SU-DHL-6 (cell line): ENCODE measurements at regions not wholly inside any gene's neighbourhood (a gene's known extent, or its start where the extent isn't known, plus 50 kb on each side); places are given as distances from the start of the nearest gene placed in this dataset.

ENCODE experiments used
- H2AFZ ChIP-seq: fragments of 200-600 bp; sonication (generic); 2 replicates; pipeline ENCODE4 v1.6.1; 2014; ENCODE audit warnings: low read depth, mild to moderate bottlenecking, moderate library complexity, mixed read lengths, antibody characterized with exemption, low read length; ENCODE audit not compliant: severe bottlenecking
- H3F3A ChIP-seq: fragments of 200-600 bp; shearing (Covaris generic); 2 replicates; pipeline ENCODE4 v1.6.0; 2016; ENCODE audit warnings: antibody characterized with exemption, mild to moderate bottlenecking; ENCODE audit not compliant: insufficient read depth
- H3K27ac ChIP-seq: fragments of 200-600 bp; sonication (generic); 2 replicates; pipeline ENCODE4 v1.5.1; 2016; ENCODE audit warnings: low read depth, mild to moderate bottlenecking, low read length, moderate library complexity, mixed read lengths
- H3K27me3 ChIP-seq: fragments of 200-600 bp; sonication (generic), shearing (Covaris generic); 2 replicates; pipeline ENCODE4 v1.6.0; 2014; ENCODE audit warnings: mild to moderate bottlenecking, low read length
- H3K36me3 ChIP-seq: fragments of 200-600 bp; sonication (generic); 2 replicates; pipeline ENCODE4 v1.6.1; 2014; ENCODE audit warnings: mild to moderate bottlenecking, low read length, mixed read lengths
- H3K4me2 ChIP-seq: fragments of 300-600, 200-600 bp; shearing (Covaris generic), sonication (generic); 2 replicates; pipeline ENCODE4 v1.6.0; 2014; ENCODE audit warnings: low read length, low read depth, mild to moderate bottlenecking; ENCODE audit not compliant: poor library complexity, severe bottlenecking
- H3K4me3 ChIP-seq: fragments of 200-600 bp; sonication (generic); 2 replicates; pipeline ENCODE4 v1.5.1; 2014; ENCODE audit warnings: antibody characterized with exemption, low read length, mild to moderate bottlenecking, mixed read lengths; ENCODE audit not compliant: insufficient read depth, poor library complexity, severe bottlenecking
- H3K79me2 ChIP-seq: fragments of 200-600 bp; sonication (generic); 2 replicates; pipeline ENCODE4 v1.6.1; 2014; ENCODE audit warnings: mild to moderate bottlenecking, low read length, moderate library complexity; ENCODE audit not compliant: insufficient read depth
- H3K9ac ChIP-seq: fragments of 200-600 bp; sonication (generic); 2 replicates; pipeline ENCODE4 v1.7.0; 2014; ENCODE audit warnings: mild to moderate bottlenecking, low read length
- H3K9me2 ChIP-seq: fragments of 200-600 bp; sonication (generic); replicated peaks from 2 replicates; pipeline ENCODE4 v1.6.1; 2014; ENCODE audit warnings: low read length; ENCODE audit not compliant: insufficient read depth
- H3K9me3 ChIP-seq: fragments of 200-600 bp; sonication (generic); 2 replicates; pipeline ENCODE4 v1.6.1; 2014; ENCODE audit warnings: low read length, mixed read lengths; ENCODE audit not compliant: insufficient read depth
- H4K20me1 ChIP-seq: fragments of 200-600 bp; sonication (generic); 2 replicates; pipeline ENCODE4 v1.6.1; 2014; ENCODE audit warnings: low read depth, mild to moderate bottlenecking, antibody characterized with exemption, low read length, moderate library complexity, mixed read lengths
- EZH2phosphoT487 ChIP-seq: fragments of 200-600 bp; sonication (generic), shearing (Covaris generic); conservative IDR thresholded peaks from 2 replicates; pipeline ENCODE4 v1.6.1; 2018; ENCODE audit warnings: mild to moderate bottlenecking, antibody characterized with exemption, low read length, moderate library complexity, mixed read lengths
- TF ChIP-seq, protein P1 (sequence below): fragments of 200-600 bp; sonication (generic); IDR thresholded peaks from one replicate; pipeline ENCODE4 v1.5.1; 2017; ENCODE audit warnings: antibody characterized with exemption, mild to moderate bottlenecking, low read length, moderate library complexity; ENCODE audit not compliant: insufficient read depth, poor library complexity, severe bottlenecking

DNA sequence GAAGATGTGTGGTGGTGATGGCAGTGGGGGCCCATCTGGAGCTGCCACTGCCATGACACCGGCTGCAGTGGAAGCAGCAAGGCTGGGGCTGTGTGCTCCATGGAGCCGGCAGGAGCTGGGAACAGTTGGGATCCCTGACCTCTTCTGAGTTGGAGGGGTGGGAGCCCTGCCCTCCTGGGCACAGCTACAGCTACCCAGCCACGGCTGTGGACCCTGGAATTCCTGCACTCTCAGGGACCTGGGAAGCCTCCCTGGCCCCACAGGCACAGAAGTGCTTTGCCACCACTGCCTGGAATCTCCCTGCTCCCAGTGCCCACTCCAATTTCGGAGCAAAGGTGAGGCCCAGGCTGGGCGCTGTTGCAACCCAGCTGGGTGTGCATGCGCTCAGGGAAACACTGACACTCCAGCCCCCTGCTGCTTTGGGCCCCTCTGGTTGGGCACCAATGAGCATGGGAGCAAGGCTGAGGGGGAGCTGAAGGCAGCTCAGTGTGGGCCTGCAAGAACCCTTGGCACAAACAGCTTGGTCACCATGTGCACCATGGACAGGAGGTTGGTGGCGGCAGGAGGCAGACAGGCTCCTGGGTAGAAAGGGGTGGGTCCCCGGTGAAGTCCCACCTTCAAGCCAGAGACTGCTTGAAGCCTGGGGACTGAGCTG is 817.6 kb downstream of the KCNT2 start:
- Histone ChIP-seq H3K9me3 (peaks cover 9% of the 10 kb centered on the region; the same call in 1 of the 2 replicates), H2AFZ (no peak overlapping the region), H3K27ac (no peak overlapping the region), H3K36me3 (no peaks in the 10 kb centered on the region), H3F3A (no peaks in the 10 kb centered on the region), H3K79me2 (no peaks in the 10 kb centered on the region), H4K20me1 (no peaks in the 10 kb centered on the region), H3K27me3 (no peaks in the 10 kb centered on the region), H3K9me2 (no peaks in the 10 kb centered on the region), H3K9ac (no peak overlapping the region), H3K4me2 (no peak overlapping the region), H3K4me3 (no peak overlapping the region)
- no peak for TF ChIP-seq EZH2phosphoT487
- TF ChIP-seq, protein P1, sequence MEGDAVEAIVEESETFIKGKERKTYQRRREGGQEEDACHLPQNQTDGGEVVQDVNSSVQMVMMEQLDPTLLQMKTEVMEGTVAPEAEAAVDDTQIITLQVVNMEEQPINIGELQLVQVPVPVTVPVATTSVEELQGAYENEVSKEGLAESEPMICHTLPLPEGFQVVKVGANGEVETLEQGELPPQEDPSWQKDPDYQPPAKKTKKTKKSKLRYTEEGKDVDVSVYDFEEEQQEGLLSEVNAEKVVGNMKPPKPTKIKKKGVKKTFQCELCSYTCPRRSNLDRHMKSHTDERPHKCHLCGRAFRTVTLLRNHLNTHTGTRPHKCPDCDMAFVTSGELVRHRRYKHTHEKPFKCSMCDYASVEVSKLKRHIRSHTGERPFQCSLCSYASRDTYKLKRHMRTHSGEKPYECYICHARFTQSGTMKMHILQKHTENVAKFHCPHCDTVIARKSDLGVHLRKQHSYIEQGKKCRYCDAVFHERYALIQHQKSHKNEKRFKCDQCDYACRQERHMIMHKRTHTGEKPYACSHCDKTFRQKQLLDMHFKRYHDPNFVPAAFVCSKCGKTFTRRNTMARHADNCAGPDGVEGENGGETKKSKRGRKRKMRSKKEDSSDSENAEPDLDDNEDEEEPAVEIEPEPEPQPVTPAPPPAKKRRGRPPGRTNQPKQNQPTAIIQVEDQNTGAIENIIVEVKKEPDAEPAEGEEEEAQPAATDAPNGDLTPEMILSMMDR, result no peak

GRCh38 chr1:195789321-195789720 is 818.9 kb downstream of the KCNT2 start:
- H3K79me2 ChIP-seq, result no peaks in the 10 kb centered on the region
- H3K36me3 ChIP-seq, result no peaks in the 10 kb centered on the region
- H2AFZ ChIP-seq, result no peak overlapping the region
- H3K9me3 ChIP-seq, result peaks cover 9% of the 10 kb centered on the region; the same call in 1 of the 2 replicates
- H4K20me1 ChIP-seq, result no peaks in the 10 kb centered on the region
- TF ChIP-seq EZH2phosphoT487, result no peak
- TF ChIP-seq, protein P1, result no peak
- no peak overlapping the region for H3K27ac ChIP-seq
- no peaks in the 10 kb centered on the region for H3K9me2 ChIP-seq
- no peak overlapping the region for H3K9ac ChIP-seq
- no peak overlapping the region for H3K4me3 ChIP-seq
- no peak overlapping the region for H3K4me2 ChIP-seq
- no peaks in the 10 kb centered on the region for H3F3A ChIP-seq
- no peaks in the 10 kb centered on the region for H3K27me3 ChIP-seq

- Histone ChIP-seq H3K27ac (no peak overlapping the region), H3F3A (no peaks in the 10 kb centered on the region), H3K4me3 (no peak overlapping the region), H3K4me2 (no peak overlapping the region), H3K9ac (no peak overlapping the region), H3K9me2 (no peaks in the 10 kb centered on the region), H3K36me3 (no peaks in the 10 kb centered on the region), H4K20me1 (no peaks in the 10 kb centered on the region), H3K79me2 (no peaks in the 10 kb centered on the region), H3K27me3 (no peaks in the 10 kb centered on the region), H3K9me3 (peaks cover 9% of the 10 kb centered on the region; the same call in 1 of the 2 replicates), H2AFZ (no peak overlapping the region)
- TF ChIP-seq EZH2phosphoT487, result no peak
- TF ChIP-seq, protein P1, result no peak
Observed at GRCh38 chr1:195788721-195789120, 819.5 kb downstream of the KCNT2 start.
